Astrocyte (in vitro differentiated cells and primary cell): ENCODE measurements at regions not wholly inside any gene's neighbourhood (a gene's known extent, or its start where the extent isn't known, plus 50 kb on each side); places are given as distances from the start of the nearest gene placed in this dataset.

Source experiments
- DNase-seq: peaks from one replicate; pipeline ENCODE4 v3.0.0-alpha.2; 2010; ENCODE audit warnings: low read depth
- FAIRE-seq: peaks from 2 replicates; lab custom pipeline; 2011; peaks lifted over from hg19 to GRCh38; lab: Jason Lieb, UNC
- H2AFZ ChIP-seq: 2 replicates; pipeline ENCODE4 v1.6.0; 2012; ENCODE audit warnings: low read depth, low read length, inconsistent platforms
- H3K27ac ChIP-seq: 2 replicates; pipeline ENCODE4 v1.5.1; 2011; ENCODE audit warnings: low read depth, low read length, inconsistent platforms
- H3K27me3 ChIP-seq: 2 replicates; pipeline ENCODE4 v1.6.0; 2011; ENCODE audit warnings: low read length, inconsistent platforms; ENCODE audit not compliant: insufficient read depth
- H3K36me3 ChIP-seq: 2 replicates; pipeline ENCODE4 v1.5.1; 2011; ENCODE audit warnings: low read length, inconsistent platforms; ENCODE audit not compliant: insufficient read depth
- H3K4me1 ChIP-seq: 2 replicates; pipeline ENCODE4 v1.5.1; 2011; ENCODE audit warnings: low read length, inconsistent platforms; ENCODE audit not compliant: insufficient read depth
- H3K4me2 ChIP-seq: 2 replicates; pipeline ENCODE4 v1.6.0; 2012; ENCODE audit warnings: low read length, inconsistent platforms
- H3K4me3 ChIP-seq: 2 replicates; pipeline ENCODE4 v1.5.1; 2011; ENCODE audit warnings: low read depth, mild to moderate bottlenecking, low read length, inconsistent platforms; ENCODE audit not compliant: insufficient read depth
- H3K79me2 ChIP-seq: 2 replicates; pipeline ENCODE4 v1.6.0; 2012; ENCODE audit warnings: mild to moderate bottlenecking, low read length, inconsistent platforms; ENCODE audit not compliant: insufficient read depth
- H3K9ac ChIP-seq: 2 replicates; pipeline ENCODE4 v1.6.0; 2012; ENCODE audit warnings: mild to moderate bottlenecking, low read length, inconsistent platforms
- H3K9me3 ChIP-seq: 2 replicates; pipeline ENCODE4 v1.5.1; 2012; ENCODE audit warnings: low read depth, mild to moderate bottlenecking, low read length, inconsistent platforms; ENCODE audit not compliant: insufficient read depth
- H4K20me1 ChIP-seq: 2 replicates; pipeline ENCODE4 v1.6.0; 2012; ENCODE audit warnings: low read length, inconsistent platforms; ENCODE audit not compliant: insufficient read depth
- H3K27ac Mint-ChIP-seq: one replicate; pipeline ENCODE4 v1.8.0; 2021; ENCODE audit warnings: mild to moderate bottlenecking, mixed read lengths; ENCODE audit not compliant: unreplicated experiment
- H3K27me3 Mint-ChIP-seq: one replicate; pipeline ENCODE4 v1.8.0; 2021; ENCODE audit warnings: low read depth, mixed read lengths; ENCODE audit not compliant: unreplicated experiment
- H3K36me3 Mint-ChIP-seq: one replicate; pipeline ENCODE4 v1.8.0; 2021; ENCODE audit warnings: low read depth, mixed read lengths; ENCODE audit not compliant: unreplicated experiment
- H3K4me1 Mint-ChIP-seq: one replicate; pipeline ENCODE4 v1.8.0; 2021; ENCODE audit warnings: low read depth, mixed read lengths; ENCODE audit not compliant: unreplicated experiment
- H3K4me3 Mint-ChIP-seq: one replicate; pipeline ENCODE4 v1.8.0; 2021; ENCODE audit warnings: mild to moderate bottlenecking, moderate library complexity, mixed read lengths; ENCODE audit not compliant: unreplicated experiment
- H3K9me3 Mint-ChIP-seq: one replicate; pipeline ENCODE4 v1.8.0; 2021; ENCODE audit warnings: mild to moderate bottlenecking, mixed read lengths; ENCODE audit not compliant: unreplicated experiment
- CTCF ChIP-seq: IDR thresholded peaks from 2 replicates; pipeline ENCODE4 v1.5.1; 2011; ENCODE audit warnings: low read depth, mild to moderate bottlenecking, inconsistent platforms, low read length, moderate library complexity; ENCODE audit not compliant: insufficient read depth
- EZH2 ChIP-seq: IDR thresholded peaks from 2 replicates; pipeline ENCODE4 v1.6.1; 2012; ENCODE audit warnings: mild to moderate bottlenecking, low read length, inconsistent platforms; ENCODE audit not compliant: insufficient read depth

- Mint-ChIP-seq H3K4me1 (no peaks in the 10 kb centered on the region), H3K36me3 (no peaks in the 10 kb centered on the region), H3K27me3 (peaks cover 1% of the 10 kb centered on the region), H3K27ac (no peak overlapping the region), H3K9me3 (no peaks in the 10 kb centered on the region), H3K4me3 (no peak overlapping the region)
- Histone ChIP-seq H3K79me2 (no peaks in the 10 kb centered on the region), H3K9me3 (no peaks in the 10 kb centered on the region), H3K9ac (no peak overlapping the region), H3K36me3 (no peaks in the 10 kb centered on the region), H3K4me3 (no peak overlapping the region), H3K27me3 (no peaks in the 10 kb centered on the region), H2AFZ (no peak overlapping the region), H3K4me1 (no peaks in the 10 kb centered on the region), H4K20me1 (no peaks in the 10 kb centered on the region), H3K4me2 (no peak overlapping the region), H3K27ac (no peak overlapping the region)
- no peak for TF ChIP-seq EZH2
- no peak for TF ChIP-seq CTCF
- DNase-seq = no peak
- no peak for FAIRE-seq
Measured at GRCh38 chr5:116632890-116633289, 58.3 kb upstream of the SEMA6A start.

GRCh38 chr5:116631147-116631546 lies 56.5 kb upstream of the SEMA6A start:
- Mint-ChIP-seq H3K4me3 (no peak overlapping the region), H3K27me3 (peaks cover 1% of the 10 kb centered on the region), H3K4me1 (no peaks in the 10 kb centered on the region), H3K9me3 (no peaks in the 10 kb centered on the region), H3K27ac (no peak overlapping the region), H3K36me3 (no peaks in the 10 kb centered on the region)
- H3K4me3 ChIP-seq = no peak overlapping the region
- no peaks in the 10 kb centered on the region for H3K27me3 ChIP-seq
- no peaks in the 10 kb centered on the region for H3K79me2 ChIP-seq
- no peaks in the 10 kb centered on the region for H3K36me3 ChIP-seq
- FAIRE-seq (no peak), DNase-seq (no peak)
- no peaks in the 10 kb centered on the region for H4K20me1 ChIP-seq
- H3K4me1 ChIP-seq = peaks cover 4% of the 10 kb centered on the region
- TF ChIP-seq CTCF (no peak), EZH2 (no peak)
- no peak overlapping the region for H3K27ac ChIP-seq
- no peak overlapping the region for H3K9ac ChIP-seq
- no peak overlapping the region for H2AFZ ChIP-seq
- no peak overlapping the region for H3K4me2 ChIP-seq
- no peaks in the 10 kb centered on the region for H3K9me3 ChIP-seq

- TF ChIP-seq EZH2 (no peak), CTCF (no peak)
- H3K27me3 Mint-ChIP-seq = peaks cover 1% of the 10 kb centered on the region
Measured at GRCh38 chr5:116629168-116629567, 54.5 kb upstream of the SEMA6A start.

More at GRCh38 chr5:116629168-116629567, 54.5 kb upstream of the SEMA6A start:
- Mint-ChIP-seq H3K4me1 (no peaks in the 10 kb centered on the region), H3K9me3 (no peaks in the 10 kb centered on the region), H3K36me3 (no peaks in the 10 kb centered on the region), H3K27ac (no peak overlapping the region), H3K4me3 (no peak overlapping the region)
- Histone ChIP-seq H3K36me3 (no peaks in the 10 kb centered on the region), H4K20me1 (no peaks in the 10 kb centered on the region), H3K27ac (no peak overlapping the region), H3K9me3 (no peaks in the 10 kb centered on the region), H3K27me3 (no peaks in the 10 kb centered on the region), H3K4me1 (peaks cover 5% of the 10 kb centered on the region), H3K4me2 (no peak overlapping the region), H2AFZ (no peak overlapping the region), H3K9ac (no peak overlapping the region), H3K4me3 (no peak overlapping the region), H3K79me2 (no peaks in the 10 kb centered on the region)
- FAIRE-seq (no peak), DNase-seq (no peak)
